Mesodermal cell (in vitro differentiated cells): ENCODE measurements at regions not wholly inside any gene's neighbourhood (a gene's known extent, or its start where the extent isn't known, plus 50 kb on each side); places are given as distances from the start of the nearest gene placed in this dataset.
A peak's percentile ranks its signal among the peaks of the same experiment; 100 is the strongest.

ENCODE experiments used
- H3K27ac ChIP-seq: 2 replicates; pipeline ENCODE4 v1.7.0; 2013; ENCODE audit warnings: mild to moderate bottlenecking, low read depth, low read length, moderate library complexity; ENCODE audit not compliant: severe bottlenecking
- H3K36me3 ChIP-seq: 2 replicates; pipeline ENCODE4 v1.7.1; 2013; ENCODE audit warnings: mild to moderate bottlenecking, low read length, moderate library complexity; ENCODE audit not compliant: control insufficient read depth, insufficient read depth
- H3K4me1 ChIP-seq: one replicate; pipeline ENCODE4 v1.7.1; 2013; ENCODE audit warnings: mild to moderate bottlenecking, low read length; ENCODE audit not compliant: insufficient read depth, control insufficient read depth, poor library complexity, severe bottlenecking
- H3K4me3 ChIP-seq: 2 replicates; pipeline ENCODE4 v1.7.0; 2013; ENCODE audit warnings: low read length, control low read depth, mild to moderate bottlenecking; ENCODE audit not compliant: insufficient read depth, poor library complexity, severe bottlenecking; ENCODE audit errors: extremely low read depth
- H3K9me3 ChIP-seq: 2 replicates; pipeline ENCODE4 v1.7.1; 2013; ENCODE audit warnings: mild to moderate bottlenecking, low read length, moderate library complexity; ENCODE audit not compliant: control insufficient read depth
- WGBS, 2 experiments: methylation state at CpG; one replicate each; pipeline ENCODE4 v1.1.5; 2013; ENCODE audit warnings: missing lambda C conversion rate in 2 of 2; ENCODE audit not compliant: insufficient coverage in 2 of 2; 5-methylcytosine and 5-hydroxymethylcytosine counted together

DNA sequence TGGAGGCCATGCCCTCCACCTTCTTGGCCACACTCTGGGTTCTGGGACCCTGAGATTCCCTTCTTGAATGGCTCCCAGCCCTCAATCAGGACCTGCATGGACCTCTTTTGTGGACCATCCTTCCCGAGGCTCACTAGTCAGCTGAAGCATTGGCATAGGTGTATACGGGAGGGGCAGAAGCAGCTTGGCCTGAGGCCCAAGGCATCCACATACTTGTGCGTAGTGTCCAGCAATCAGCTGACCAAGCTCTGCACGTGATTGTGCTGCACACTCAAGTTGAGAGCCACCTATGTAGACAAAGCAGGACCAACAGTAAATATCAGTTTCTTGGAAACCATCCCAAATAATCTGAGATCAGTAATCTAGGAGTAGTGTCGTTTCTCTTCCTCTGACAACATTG is 119.6 kb downstream of the INSIG2 start:
- no peak overlapping the region for H3K4me3 ChIP-seq
- no peak overlapping the region for H3K27ac ChIP-seq
- WGBS, 2 experiments: 88 to 91% methylated on average over 4 of the region's 5 CpGs
- H3K4me1 ChIP-seq: no peaks in the 10 kb centered on the region
- H3K36me3 ChIP-seq: no peaks in the 10 kb centered on the region
- no peaks in the 10 kb centered on the region for H3K9me3 ChIP-seq

DNA sequence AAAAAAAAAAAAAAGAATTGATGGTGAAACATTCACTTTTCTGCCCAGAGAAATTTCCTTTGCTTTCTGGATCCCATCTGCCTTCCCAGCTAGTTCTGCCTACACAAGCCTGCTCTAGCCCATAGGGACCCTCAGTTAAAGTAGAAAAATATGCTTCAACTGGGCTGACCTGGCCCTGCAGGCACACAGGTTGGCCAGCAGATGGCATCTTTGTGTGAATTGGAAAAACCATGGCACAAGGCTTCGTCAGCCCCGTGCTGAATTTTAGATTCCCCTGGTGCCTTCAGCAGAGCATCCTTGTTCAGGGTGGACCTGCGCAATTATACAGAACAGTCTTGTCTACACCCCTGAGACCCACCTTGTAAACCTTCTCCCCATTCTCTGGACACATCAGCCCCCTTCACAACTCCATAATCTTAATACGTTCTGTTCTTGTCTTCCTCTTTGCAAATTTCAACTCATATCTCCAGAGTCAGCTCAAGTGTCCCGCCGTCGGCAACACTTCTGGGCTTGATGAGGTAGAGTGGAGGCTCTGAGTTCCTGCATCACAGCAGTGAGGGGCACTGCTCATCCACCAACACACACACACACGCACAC is 114.5 kb downstream of the INSIG2 start:
- WGBS, 2 experiments: 16 to 54% methylated on average over 3 to 7 of the region's 8 CpGs
- H3K4me3 ChIP-seq: no peak overlapping the region
- no peaks in the 10 kb centered on the region for H3K36me3 ChIP-seq
- no peak overlapping the region for H3K27ac ChIP-seq
- no peaks in the 10 kb centered on the region for H3K9me3 ChIP-seq
- no peaks in the 10 kb centered on the region for H3K4me1 ChIP-seq

GRCh38 chr2:118198268-118198667 is 110.0 kb downstream of the INSIG2 start:
- Histone ChIP-seq H3K27ac (no peak overlapping the region), H3K4me1 (no peaks in the 10 kb centered on the region), H3K9me3 (no peaks in the 10 kb centered on the region), H3K4me3 (no peak overlapping the region), H3K36me3 (no peaks in the 10 kb centered on the region)
- 80% methylated on average over 1 of the region's 1 CpG; no CpG with 5 or more reads in 1 of the 2 experiments for WGBS, 2 experiments

- no peaks in the 10 kb centered on the region for H3K4me1 ChIP-seq
- H3K36me3 ChIP-seq: no peaks in the 10 kb centered on the region
- H3K9me3 ChIP-seq: no peaks in the 10 kb centered on the region
- WGBS, 2 experiments: 67% methylated on average over 1 of the region's 2 CpGs; no CpG with 5 or more reads in 1 of the 2 experiments
- no peak overlapping the region for H3K4me3 ChIP-seq
- no peak overlapping the region for H3K27ac ChIP-seq
These were observed 108.9 kb downstream of the INSIG2 start for GRCh38 chr2:118197011-118197675.

GRCh38 chr2:118190474-118190873 is 102.2 kb downstream of the INSIG2 start:
- H3K4me3 ChIP-seq: no peak overlapping the region
- no peak overlapping the region for H3K27ac ChIP-seq
- H3K4me1 ChIP-seq: no peaks in the 10 kb centered on the region
- H3K9me3 ChIP-seq: no peaks in the 10 kb centered on the region
- H3K36me3 ChIP-seq: no peaks in the 10 kb centered on the region

DNA sequence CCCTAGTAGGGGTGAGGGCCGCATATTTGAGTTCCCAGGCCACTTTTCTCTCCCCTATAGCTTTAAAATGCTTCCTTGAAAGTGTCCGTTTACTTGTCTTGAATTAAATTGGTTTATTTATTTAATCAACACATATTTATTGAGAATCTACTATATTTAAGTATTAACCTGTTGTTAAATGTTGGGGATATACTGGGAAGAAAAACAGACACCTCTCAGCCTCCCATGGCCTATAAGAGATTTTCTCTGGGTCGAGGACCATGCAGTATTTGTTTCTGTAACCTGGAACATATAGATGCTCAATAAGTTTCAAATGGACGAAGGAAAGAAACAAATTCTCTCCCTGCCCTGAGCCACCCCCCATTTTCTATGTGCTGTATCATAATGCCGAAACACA is 98.6 kb downstream of the INSIG2 start:
- Histone ChIP-seq H3K27ac (no peak overlapping the region), H3K4me1 (no peaks in the 10 kb centered on the region), H3K9me3 (no peaks in the 10 kb centered on the region), H3K4me3 (peak overlapping the region; percentile 57), H3K36me3 (no peaks in the 10 kb centered on the region)
- 97 to 98% methylated on average over 3 to 4 of the region's 5 CpGs for WGBS, 2 experiments

GRCh38 chr2:118186110-118186857 is 98.0 kb downstream of the INSIG2 start:
- Histone ChIP-seq H3K27ac (peak overlapping the region; percentile 85), H3K36me3 (no peaks in the 10 kb centered on the region), H3K4me1 (no peaks in the 10 kb centered on the region), H3K4me3 (peak overlapping the region; percentile 57), H3K9me3 (no peaks in the 10 kb centered on the region)
- 5 to 14% methylated on average over 39 to 52 of the region's 52 CpGs for WGBS, 2 experiments

GRCh38 chr2:118185210-118186109 is 97.2 kb downstream of the INSIG2 start:
- Histone ChIP-seq H3K9me3 (no peaks in the 10 kb centered on the region), H3K27ac (peak overlapping the region; percentile 85), H3K36me3 (no peaks in the 10 kb centered on the region), H3K4me3 (peak overlapping the region; percentile 57), H3K4me1 (no peaks in the 10 kb centered on the region)
- 6 to 7% methylated on average over 24 of the region's 33 CpGs for WGBS, 2 experiments

- Histone ChIP-seq H3K4me1 (no peaks in the 10 kb centered on the region), H3K36me3 (no peaks in the 10 kb centered on the region), H3K27ac (no peak overlapping the region), H3K9me3 (no peaks in the 10 kb centered on the region), H3K4me3 (no peak overlapping the region)
- WGBS, 2 experiments: 84 to 87% methylated on average over 7 of the region's 9 CpGs
These were observed 95.1 kb downstream of the INSIG2 start for GRCh38 chr2:118183381-118183780.

- no peaks in the 10 kb centered on the region for H3K9me3 ChIP-seq
- H3K4me1 ChIP-seq: no peaks in the 10 kb centered on the region
- H3K36me3 ChIP-seq: no peaks in the 10 kb centered on the region
- WGBS, 2 experiments: 83 to 100% methylated on average over 1 of the region's 1 CpG
- no peak overlapping the region for H3K27ac ChIP-seq
- H3K4me3 ChIP-seq: no peak overlapping the region
These were observed 91.2 kb downstream of the INSIG2 start for GRCh38 chr2:118179445-118179844.
